Uterus (tissue), 3 donors: ENCODE measurements at regions not wholly inside any gene's neighbourhood (a gene's known extent, or its start where the extent isn't known, plus 50 kb on each side); places are given as distances from the start of the nearest gene placed in this dataset.
"Not testable (repeated sequence)": the region's sequence is repeated elsewhere in the genome, so short reads cannot be mapped to it uniquely, and the experiment has no call there.

Experiments
- DNase-seq, 2 donors: peaks; one replicate each; pipeline ENCODE4 v3.0.0-alpha.2; 2019 to 2020
- H3K27ac ChIP-seq, 2 donors: fragments of 200-600 bp; sonication (generic); 1 replicate in 1 of 2; 2 replicates in 1 of 2; pipeline ENCODE4 v1.5.1; 2016 to 2018
- H3K27me3 ChIP-seq, 2 donors: fragments of 200-600 bp; sonication (generic); one replicate each; pipeline ENCODE4 v1.5.1; 2018 to 2019; ENCODE audit warnings: control low read depth in 1 of 2
- H3K36me3 ChIP-seq, 2 donors: fragments of 200-600 bp; sonication (generic); one replicate each; pipeline ENCODE4 v1.5.1; 2019; ENCODE audit warnings: control low read depth in 1 of 2
- H3K4me1 ChIP-seq, 2 donors: fragments of 200-600 bp; sonication (generic); one replicate each; pipeline ENCODE4 v1.5.1; 2018 to 2019; ENCODE audit warnings: control low read depth in 1 of 2
- H3K4me3 ChIP-seq, 2 donors: fragments of 200-600 bp; sonication (generic); 1 replicate in 1 of 2; 2 replicates in 1 of 2; pipeline ENCODE4 v1.5.1; 2018 to 2019; ENCODE audit warnings: mild to moderate bottlenecking in 1 of 2
- H3K9me3 ChIP-seq, 2 donors: fragments of 200-600 bp; sonication (generic); one replicate each; pipeline ENCODE4 v1.5.1; 2019; ENCODE audit warnings: control low read depth in 1 of 2
- intact Hi-C: fragments of 100-400 bp; cut with DNase I; formaldehyde crosslinking; loops from one replicate; pipeline ENCODE4 v1.15.1; 2023; ENCODE audit warnings: low total_unique reads
- donor health status: DM: yes; HTN: yes; CAD: no.

DNA sequence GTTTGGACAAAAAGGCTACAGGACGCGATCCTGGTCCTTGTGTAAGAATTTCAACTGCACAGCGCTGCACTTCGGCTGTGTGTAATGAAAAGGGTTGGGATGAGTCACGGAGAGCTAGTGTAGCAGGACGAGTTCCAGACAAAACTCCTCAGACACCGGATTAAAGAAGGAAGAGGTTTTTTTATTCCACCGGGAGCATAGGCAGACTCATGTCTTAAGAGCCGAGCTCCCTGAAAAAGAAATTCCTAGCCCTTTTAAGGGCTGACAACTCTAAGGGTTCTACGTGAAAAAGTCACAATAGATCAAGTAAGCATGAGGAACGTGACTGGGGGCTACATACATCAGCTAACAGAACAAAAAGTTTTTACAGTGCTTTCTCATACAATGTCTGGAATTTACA, 54.8 kb upstream of the FAM90A1 start:
- H3K27me3 ChIP-seq, intact Hi-C loops, H3K9me3 ChIP-seq, H3K4me3 ChIP-seq, H3K4me1 ChIP-seq, DNase-seq, H3K27ac ChIP-seq, H3K36me3 ChIP-seq: not testable (repeated sequence)

DNA sequence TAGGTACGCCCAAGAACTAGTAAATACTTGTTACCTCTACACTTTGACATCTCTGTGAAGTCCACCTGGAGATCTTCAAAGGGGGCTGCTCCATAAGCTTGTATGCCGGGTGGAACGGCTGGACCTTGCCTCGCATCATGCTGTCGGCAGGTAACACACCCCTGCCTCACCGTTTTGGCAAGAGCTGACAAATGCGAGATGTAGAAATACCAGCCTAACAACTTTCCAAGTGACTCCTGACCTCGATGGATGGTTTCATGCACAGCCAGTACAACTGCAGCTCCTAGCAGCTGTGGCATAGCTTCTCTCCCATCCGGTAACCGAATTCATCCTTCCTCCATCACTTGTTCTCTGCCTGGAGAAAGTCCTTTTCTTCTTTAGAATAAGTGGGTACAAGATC, 58.3 kb upstream of the FAM90A1 start:
- H3K4me1 ChIP-seq, H3K27ac ChIP-seq, H3K27me3 ChIP-seq, H3K4me3 ChIP-seq, H3K36me3 ChIP-seq, H3K9me3 ChIP-seq, intact Hi-C loops, DNase-seq: not testable (repeated sequence)

GRCh38 chr12:8291764-8292163, 64.3 kb upstream of the FAM90A1 start:
- DNase-seq, intact Hi-C loops, H3K36me3 ChIP-seq, H3K4me3 ChIP-seq, H3K9me3 ChIP-seq, H3K27me3 ChIP-seq, H3K27ac ChIP-seq, H3K4me1 ChIP-seq: not testable (repeated sequence)

GRCh38 chr12:8294662-8295061, 67.2 kb upstream of the FAM90A1 start:
- intact Hi-C loops, H3K4me3 ChIP-seq, H3K36me3 ChIP-seq, DNase-seq, H3K4me1 ChIP-seq, H3K27ac ChIP-seq, H3K27me3 ChIP-seq, H3K9me3 ChIP-seq: not testable (repeated sequence)

GRCh38 chr12:8308611-8309010, 81.2 kb upstream of the FAM90A1 start:
- intact Hi-C loops, H3K4me1 ChIP-seq, H3K4me3 ChIP-seq, H3K36me3 ChIP-seq, H3K9me3 ChIP-seq, H3K27me3 ChIP-seq, DNase-seq, H3K27ac ChIP-seq: not testable (repeated sequence)

DNA sequence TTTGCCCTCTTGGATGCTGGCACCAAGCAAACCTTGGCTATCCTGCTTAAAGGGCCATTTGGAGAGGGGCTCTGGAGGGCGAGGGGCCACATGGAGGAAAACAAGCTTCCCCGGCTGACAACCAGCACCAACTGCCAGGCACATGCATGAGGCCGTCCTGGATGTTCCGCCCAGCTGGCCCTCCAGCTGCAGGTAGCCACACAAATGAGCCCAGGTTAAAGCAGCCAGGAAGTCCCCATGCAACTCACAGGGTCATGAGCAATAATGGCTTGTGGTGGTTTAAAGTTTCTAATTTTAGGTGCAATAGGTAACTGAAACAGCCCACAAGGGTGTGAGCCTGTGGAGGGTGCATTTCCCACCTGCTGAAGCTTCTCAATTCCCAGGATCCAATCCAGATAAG, 88.6 kb upstream of the FAM90A1 start:
- H3K27ac ChIP-seq, H3K4me1 ChIP-seq, H3K4me3 ChIP-seq, intact Hi-C loops, H3K27me3 ChIP-seq, DNase-seq, H3K9me3 ChIP-seq, H3K36me3 ChIP-seq: not testable (repeated sequence)

- intact Hi-C loops, H3K4me3 ChIP-seq, DNase-seq, H3K27me3 ChIP-seq, H3K27ac ChIP-seq, H3K9me3 ChIP-seq, H3K4me1 ChIP-seq, H3K36me3 ChIP-seq: not testable (repeated sequence)
Observed at GRCh38 chr12:8317675-8318074, 90.3 kb upstream of the FAM90A1 start.

- H3K9me3 ChIP-seq, H3K4me3 ChIP-seq, H3K27me3 ChIP-seq, DNase-seq, H3K36me3 ChIP-seq, H3K4me1 ChIP-seq, intact Hi-C loops, H3K27ac ChIP-seq: not testable (repeated sequence)
Observed at GRCh38 chr12:8320251-8320730, 92.9 kb upstream of the FAM90A1 start.

DNA sequence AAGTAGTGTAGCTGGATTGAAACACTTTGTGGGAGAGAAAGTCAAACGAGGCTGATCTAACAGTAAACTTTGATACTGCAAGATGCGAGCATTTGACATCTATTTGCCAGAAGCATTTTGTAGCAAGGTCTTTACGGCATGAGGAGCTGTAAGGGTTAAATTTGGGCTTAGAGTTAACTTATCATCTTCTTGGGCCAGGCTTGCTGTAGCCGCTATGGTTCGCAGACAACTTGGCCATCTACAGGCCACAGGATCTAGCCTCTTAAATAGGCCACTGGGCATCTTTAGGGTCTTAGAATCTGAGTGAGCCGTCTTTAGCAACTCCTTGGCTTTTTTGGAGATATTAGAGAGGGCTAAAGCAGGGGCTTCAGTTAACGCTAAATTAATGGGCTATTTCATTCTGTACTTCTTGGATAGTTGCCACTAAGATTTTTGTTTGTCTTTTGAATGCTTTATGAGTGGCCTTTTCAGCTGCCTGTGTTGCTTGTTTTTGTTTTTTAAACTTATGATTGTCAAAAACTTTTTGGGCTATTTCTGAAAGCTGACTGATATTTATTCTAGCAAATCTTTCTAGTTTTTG, 93.5 kb upstream of the FAM90A1 start:
- H3K4me3 ChIP-seq, H3K9me3 ChIP-seq, intact Hi-C loops, DNase-seq, H3K27me3 ChIP-seq, H3K27ac ChIP-seq, H3K4me1 ChIP-seq, H3K36me3 ChIP-seq: not testable (repeated sequence)

DNA sequence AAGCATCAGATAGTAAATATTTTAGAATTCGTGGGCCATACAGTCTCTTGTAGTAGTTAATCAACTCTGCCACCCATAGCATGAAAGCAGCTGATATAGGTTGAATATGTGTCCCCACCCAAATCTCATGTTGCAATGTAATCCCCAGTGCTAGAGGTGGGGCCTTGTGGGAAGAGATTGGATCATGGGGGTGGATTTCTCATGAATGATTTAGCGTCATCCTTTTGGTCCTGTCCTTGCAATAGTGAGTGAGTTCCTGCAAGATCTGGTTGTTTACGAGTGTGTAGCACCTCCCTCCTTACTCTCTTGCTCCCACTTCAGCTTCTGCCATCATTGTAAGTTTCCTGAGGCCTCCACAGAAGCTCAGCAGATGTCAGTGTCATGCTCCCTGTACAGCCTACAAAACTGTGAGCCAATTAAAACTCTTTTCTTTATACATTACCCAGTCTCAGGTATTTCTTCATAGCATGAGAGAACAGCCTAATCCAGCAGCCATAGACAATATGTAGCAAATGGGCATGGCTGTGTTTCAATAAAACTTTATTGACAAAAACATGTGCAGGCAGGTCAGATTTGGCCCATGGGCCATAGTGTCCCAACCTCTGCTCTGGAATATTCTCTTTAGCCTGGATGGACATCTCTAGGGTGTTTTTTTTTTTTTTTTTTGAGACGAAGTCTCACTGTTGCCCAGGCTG, 97.9 kb upstream of the FAM90A1 start:
- intact Hi-C loops, H3K4me3 ChIP-seq, H3K4me1 ChIP-seq, H3K27ac ChIP-seq, H3K9me3 ChIP-seq, H3K27me3 ChIP-seq, DNase-seq, H3K36me3 ChIP-seq: not testable (repeated sequence)

DNA sequence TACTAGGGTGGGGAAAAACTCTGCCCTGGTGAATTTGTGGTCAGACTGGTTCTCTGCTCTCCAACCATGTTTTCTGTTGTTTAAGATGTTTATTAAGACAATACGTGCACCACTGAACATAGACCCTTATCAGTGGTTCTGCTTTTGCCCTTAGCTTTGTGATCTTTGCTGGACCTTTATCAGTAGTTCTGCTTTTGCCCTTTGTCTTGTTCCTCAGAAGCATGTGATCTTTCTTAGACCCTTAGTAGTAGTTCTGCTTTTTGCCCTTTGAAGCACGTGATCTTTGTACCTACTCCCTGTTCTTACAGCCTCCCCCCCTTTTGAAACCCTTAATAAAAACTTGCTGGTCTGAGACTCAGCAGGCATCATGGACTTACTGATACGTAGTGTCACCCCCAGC, 101.4 kb upstream of the FAM90A1 start:
- H3K4me3 ChIP-seq, H3K4me1 ChIP-seq, H3K9me3 ChIP-seq, H3K36me3 ChIP-seq, H3K27ac ChIP-seq, DNase-seq, intact Hi-C loops, H3K27me3 ChIP-seq: not testable (repeated sequence)

DNA sequence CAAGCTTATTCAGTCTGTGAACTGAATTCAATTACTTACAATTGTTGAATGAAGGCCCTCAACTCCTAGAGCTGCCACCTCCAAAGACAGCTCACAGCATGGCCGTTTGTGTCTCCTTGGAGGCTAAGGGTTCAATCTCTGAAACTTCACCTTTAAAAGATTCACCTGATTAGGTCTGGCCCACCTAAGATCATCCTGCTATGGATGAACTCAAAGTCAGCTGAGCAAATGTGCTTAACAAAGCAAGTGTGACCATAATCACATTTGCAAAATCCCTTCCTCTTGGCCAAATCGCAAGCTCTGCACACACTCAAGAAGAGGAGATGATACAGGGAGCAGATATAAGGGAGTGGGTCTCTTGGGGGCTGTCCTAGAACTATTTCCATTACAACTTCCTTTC, 105.0 kb upstream of the FAM90A1 start:
- intact Hi-C loops, H3K4me1 ChIP-seq, H3K36me3 ChIP-seq, H3K9me3 ChIP-seq, H3K4me3 ChIP-seq, H3K27me3 ChIP-seq, H3K27ac ChIP-seq, DNase-seq: not testable (repeated sequence)

GRCh38 chr12:8351073-8351472, 104.7 kb upstream of the CLEC6A start:
- DNase-seq, H3K4me3 ChIP-seq, H3K9me3 ChIP-seq, H3K4me1 ChIP-seq, H3K36me3 ChIP-seq, intact Hi-C loops, H3K27me3 ChIP-seq, H3K27ac ChIP-seq: not testable (repeated sequence)

GRCh38 chr12:8354741-8355140, 101.0 kb upstream of the CLEC6A start:
- H3K4me3 ChIP-seq, H3K27ac ChIP-seq, DNase-seq, H3K36me3 ChIP-seq, H3K9me3 ChIP-seq, intact Hi-C loops, H3K4me1 ChIP-seq, H3K27me3 ChIP-seq: not testable (repeated sequence)
